ENCODE measurements at regions not wholly inside any gene's neighbourhood (a gene's known extent, or its start where the extent isn't known, plus 50 kb on each side); places are given as distances from the start of the nearest gene placed in this dataset.
A peak's percentile ranks its signal among the peaks of the same experiment; 100 is the strongest.
"Not testable (repeated sequence)": the region's sequence is repeated elsewhere in the genome, so short reads cannot be mapped to it uniquely, and the experiment has no call there.

DNA sequence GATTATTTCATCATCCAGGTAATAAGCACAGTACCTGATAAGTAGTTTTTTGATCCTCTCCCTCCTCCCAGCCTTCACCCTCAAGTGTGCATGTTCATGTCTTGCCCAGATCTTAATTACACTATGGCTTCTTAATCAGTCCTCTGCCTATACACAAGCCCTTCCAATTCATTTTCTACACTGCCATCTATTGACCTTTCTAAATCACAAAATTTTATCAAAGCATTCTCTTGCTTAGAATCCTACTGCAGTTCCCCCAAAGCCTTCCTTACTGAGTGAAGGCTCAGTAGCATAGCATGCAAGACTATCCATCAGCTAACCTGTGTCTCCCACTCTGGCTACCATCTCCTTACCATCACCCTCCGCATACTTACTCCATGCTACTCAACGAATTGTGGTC lies 51.3 kb downstream of the ASAH2 start:
- not testable (repeated sequence) for H3K36me3 Mint-ChIP-seq; ATAC-seq (ENCODE audit: low read depth); H3K9me3 Mint-ChIP-seq; H3K27me3 Mint-ChIP-seq; H3K4me1 Mint-ChIP-seq; DNase-seq (ENCODE audit: low spot score in 2 of 2); H3K4me3 Mint-ChIP-seq
- H3K27ac Mint-ChIP-seq: peak overlapping the region; percentile 42

DNA sequence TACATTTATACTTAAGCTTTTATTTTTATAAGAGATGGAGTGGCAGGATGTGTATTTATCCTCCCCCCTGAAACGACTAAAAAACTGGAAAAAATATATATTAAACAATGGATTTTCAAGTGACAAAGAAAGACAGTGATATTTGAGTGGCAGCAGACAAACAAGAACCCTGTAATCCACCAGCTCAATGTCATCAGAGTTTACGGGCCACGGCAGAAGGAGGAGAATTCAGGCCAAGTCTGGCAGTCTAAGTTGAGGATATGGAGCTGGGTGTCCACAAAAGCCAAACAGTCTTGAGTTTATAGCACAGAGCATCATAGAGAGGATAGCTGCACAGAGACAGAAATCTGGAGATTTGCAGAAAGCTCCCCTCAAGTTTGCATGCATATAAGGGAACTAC lies 58.2 kb downstream of the ASAH2 start:
- DNase-seq (ENCODE audit: low spot score in 2 of 2); H3K4me1 Mint-ChIP-seq; ATAC-seq (ENCODE audit: low read depth); H3K4me3 Mint-ChIP-seq; H3K9me3 Mint-ChIP-seq; H3K36me3 Mint-ChIP-seq; H3K27ac Mint-ChIP-seq; H3K27me3 Mint-ChIP-seq: not testable (repeated sequence)
